ENCODE measurements at regions not wholly inside any gene's neighbourhood (a gene's known extent, or its start where the extent isn't known, plus 50 kb on each side); places are given as distances from the start of the nearest gene placed in this dataset.

- H3K4me3 ChIP-seq (ENCODE audit: low read depth, low read length), result no peak overlapping the region
- H3K9me3 ChIP-seq (ENCODE audit: control insufficient read depth, insufficient read depth, low read length), result peaks cover 22% of the 10 kb centered on the region
- H3K9ac ChIP-seq (ENCODE audit: low read depth, low read length), result no peak overlapping the region
- no peaks in the 10 kb centered on the region for H3K4me1 ChIP-seq (ENCODE audit: control insufficient read depth, insufficient read depth, low read length)
- H3K27me3 ChIP-seq (ENCODE audit: control insufficient read depth, insufficient read depth, low read length), result no peaks in the 10 kb centered on the region
- H3K36me3 ChIP-seq (ENCODE audit: control insufficient read depth, insufficient read depth, low read length), result no peaks in the 10 kb centered on the region
- no peak overlapping the region for H3K27ac ChIP-seq (ENCODE audit: low read depth, low read length)
These were observed 124.2 kb downstream of the RPIA start for GRCh38 chr2:88815697-88816096.

- H3K36me3 ChIP-seq (ENCODE audit: control insufficient read depth, insufficient read depth, low read length), result no peaks in the 10 kb centered on the region
- H3K4me3 ChIP-seq (ENCODE audit: low read depth, low read length), result no peak overlapping the region
- no peak overlapping the region for H3K27ac ChIP-seq (ENCODE audit: low read depth, low read length)
- H3K4me1 ChIP-seq (ENCODE audit: control insufficient read depth, insufficient read depth, low read length), result no peaks in the 10 kb centered on the region
- H3K9me3 ChIP-seq (ENCODE audit: control insufficient read depth, insufficient read depth, low read length), result peaks cover 22% of the 10 kb centered on the region
- no peak overlapping the region for H3K9ac ChIP-seq (ENCODE audit: low read depth, low read length)
- H3K27me3 ChIP-seq (ENCODE audit: control insufficient read depth, insufficient read depth, low read length), result no peaks in the 10 kb centered on the region
These were observed 126.9 kb downstream of the RPIA start for GRCh38 chr2:88818381-88818780.

- H3K27me3 ChIP-seq (ENCODE audit: control insufficient read depth, insufficient read depth, low read length), result no peaks in the 10 kb centered on the region
- H3K27ac ChIP-seq (ENCODE audit: low read depth, low read length), result no peak overlapping the region
- H3K4me1 ChIP-seq (ENCODE audit: control insufficient read depth, insufficient read depth, low read length), result no peaks in the 10 kb centered on the region
- H3K9me3 ChIP-seq (ENCODE audit: control insufficient read depth, insufficient read depth, low read length), result no peaks in the 10 kb centered on the region
- no peak overlapping the region for H3K4me3 ChIP-seq (ENCODE audit: low read depth, low read length)
- no peaks in the 10 kb centered on the region for H3K36me3 ChIP-seq (ENCODE audit: control insufficient read depth, insufficient read depth, low read length)
- no peak overlapping the region for H3K9ac ChIP-seq (ENCODE audit: low read depth, low read length)
These were observed 133.5 kb downstream of the RPIA start for GRCh38 chr2:88824951-88825350.

- no peak overlapping the region for H3K4me3 ChIP-seq (ENCODE audit: low read depth, low read length)
- no peak overlapping the region for H3K27ac ChIP-seq (ENCODE audit: low read depth, low read length)
- H3K9me3 ChIP-seq (ENCODE audit: control insufficient read depth, insufficient read depth, low read length), result no peaks in the 10 kb centered on the region
- no peak overlapping the region for H3K9ac ChIP-seq (ENCODE audit: low read depth, low read length)
- no peaks in the 10 kb centered on the region for H3K4me1 ChIP-seq (ENCODE audit: control insufficient read depth, insufficient read depth, low read length)
- H3K36me3 ChIP-seq (ENCODE audit: control insufficient read depth, insufficient read depth, low read length), result no peaks in the 10 kb centered on the region
- H3K27me3 ChIP-seq (ENCODE audit: control insufficient read depth, insufficient read depth, low read length), result no peaks in the 10 kb centered on the region
These were observed 134.9 kb downstream of the RPIA start for GRCh38 chr2:88826399-88826798.

- Histone ChIP-seq H3K27me3 (ENCODE audit: control insufficient read depth, insufficient read depth, low read length) (no peaks in the 10 kb centered on the region), H3K36me3 (ENCODE audit: control insufficient read depth, insufficient read depth, low read length) (no peaks in the 10 kb centered on the region), H3K4me1 (ENCODE audit: control insufficient read depth, insufficient read depth, low read length) (no peaks in the 10 kb centered on the region), H3K9ac (ENCODE audit: low read depth, low read length) (no peak overlapping the region), H3K27ac (ENCODE audit: low read depth, low read length) (no peak overlapping the region), H3K9me3 (ENCODE audit: control insufficient read depth, insufficient read depth, low read length) (no peaks in the 10 kb centered on the region), H3K4me3 (ENCODE audit: low read depth, low read length) (no peak overlapping the region)
These were observed 136.3 kb downstream of the RPIA start for GRCh38 chr2:88827821-88828220.

- H3K27me3 ChIP-seq (ENCODE audit: control insufficient read depth, insufficient read depth, low read length), result no peaks in the 10 kb centered on the region
- no peak overlapping the region for H3K27ac ChIP-seq (ENCODE audit: low read depth, low read length)
- no peak overlapping the region for H3K4me3 ChIP-seq (ENCODE audit: low read depth, low read length)
- no peaks in the 10 kb centered on the region for H3K36me3 ChIP-seq (ENCODE audit: control insufficient read depth, insufficient read depth, low read length)
- no peaks in the 10 kb centered on the region for H3K4me1 ChIP-seq (ENCODE audit: control insufficient read depth, insufficient read depth, low read length)
- H3K9ac ChIP-seq (ENCODE audit: low read depth, low read length), result no peak overlapping the region
- no peaks in the 10 kb centered on the region for H3K9me3 ChIP-seq (ENCODE audit: control insufficient read depth, insufficient read depth, low read length)
These were observed 137.1 kb downstream of the RPIA start for GRCh38 chr2:88828397-88829137.

GRCh38 chr2:88829607-88830463, 138.4 kb downstream of the RPIA start:
- no peak overlapping the region for H3K9ac ChIP-seq (ENCODE audit: low read depth, low read length)
- no peak overlapping the region for H3K27ac ChIP-seq (ENCODE audit: low read depth, low read length)
- H3K9me3 ChIP-seq (ENCODE audit: control insufficient read depth, insufficient read depth, low read length), result no peaks in the 10 kb centered on the region
- no peak overlapping the region for H3K4me3 ChIP-seq (ENCODE audit: low read depth, low read length)
- no peaks in the 10 kb centered on the region for H3K36me3 ChIP-seq (ENCODE audit: control insufficient read depth, insufficient read depth, low read length)
- no peaks in the 10 kb centered on the region for H3K27me3 ChIP-seq (ENCODE audit: control insufficient read depth, insufficient read depth, low read length)
- no peaks in the 10 kb centered on the region for H3K4me1 ChIP-seq (ENCODE audit: control insufficient read depth, insufficient read depth, low read length)

- no peak overlapping the region for H3K9ac ChIP-seq (ENCODE audit: low read depth, low read length)
- no peak overlapping the region for H3K27ac ChIP-seq (ENCODE audit: low read depth, low read length)
- no peak overlapping the region for H3K4me3 ChIP-seq (ENCODE audit: low read depth, low read length)
- no peaks in the 10 kb centered on the region for H3K4me1 ChIP-seq (ENCODE audit: control insufficient read depth, insufficient read depth, low read length)
- H3K36me3 ChIP-seq (ENCODE audit: control insufficient read depth, insufficient read depth, low read length), result no peaks in the 10 kb centered on the region
- H3K27me3 ChIP-seq (ENCODE audit: control insufficient read depth, insufficient read depth, low read length), result no peaks in the 10 kb centered on the region
- no peaks in the 10 kb centered on the region for H3K9me3 ChIP-seq (ENCODE audit: control insufficient read depth, insufficient read depth, low read length)
These were observed 139.8 kb downstream of the RPIA start for GRCh38 chr2:88831071-88831791.

- no peaks in the 10 kb centered on the region for H3K27me3 ChIP-seq (ENCODE audit: control insufficient read depth, insufficient read depth, low read length)
- no peak overlapping the region for H3K4me3 ChIP-seq (ENCODE audit: low read depth, low read length)
- no peak overlapping the region for H3K27ac ChIP-seq (ENCODE audit: low read depth, low read length)
- no peaks in the 10 kb centered on the region for H3K36me3 ChIP-seq (ENCODE audit: control insufficient read depth, insufficient read depth, low read length)
- H3K9ac ChIP-seq (ENCODE audit: low read depth, low read length), result no peak overlapping the region
- no peaks in the 10 kb centered on the region for H3K4me1 ChIP-seq (ENCODE audit: control insufficient read depth, insufficient read depth, low read length)
- H3K9me3 ChIP-seq (ENCODE audit: control insufficient read depth, insufficient read depth, low read length), result no peaks in the 10 kb centered on the region
These were observed 140.3 kb downstream of the RPIA start for GRCh38 chr2:88831792-88832248.

- no peaks in the 10 kb centered on the region for H3K36me3 ChIP-seq (ENCODE audit: control insufficient read depth, insufficient read depth, low read length)
- no peaks in the 10 kb centered on the region for H3K4me1 ChIP-seq (ENCODE audit: control insufficient read depth, insufficient read depth, low read length)
- no peak overlapping the region for H3K27ac ChIP-seq (ENCODE audit: low read depth, low read length)
- no peak overlapping the region for H3K9ac ChIP-seq (ENCODE audit: low read depth, low read length)
- no peak overlapping the region for H3K4me3 ChIP-seq (ENCODE audit: low read depth, low read length)
- no peaks in the 10 kb centered on the region for H3K27me3 ChIP-seq (ENCODE audit: control insufficient read depth, insufficient read depth, low read length)
- no peaks in the 10 kb centered on the region for H3K9me3 ChIP-seq (ENCODE audit: control insufficient read depth, insufficient read depth, low read length)
These were observed 141.0 kb downstream of the RPIA start for GRCh38 chr2:88832311-88832991.

Measured in HUES48 (cell line).